H1 (cell line): ENCODE measurements at regions not wholly inside any gene's neighbourhood (a gene's known extent, or its start where the extent isn't known, plus 50 kb on each side); places are given as distances from the start of the nearest gene placed in this dataset.

Experiments used
- BCL11A ChIP-seq, 2 experiments: IDR thresholded peaks; one replicate each; pipeline ENCODE4 v1.6.1; 2011; ENCODE audit warnings: low read depth in 2 of 2, low read length in 2 of 2, mild to moderate bottlenecking in 2 of 2
- USF2 ChIP-seq: IDR thresholded peaks from 2 replicates; pipeline ENCODE4 v1.6.1; 2011; ENCODE audit warnings: low read length, improper control_type of control experiment

GRCh38 chr18:78758496-78758895, 221.1 kb upstream of the SALL3 start (continued):
- TF ChIP-seq USF2 (no peak), BCL11A (IDR thresholded peaks at IDR 0.05; ENCODE audit: low read depth in 2 of 2, low read length in 2 of 2) (no peak)
